ENCODE measurements at regions not wholly inside any gene's neighbourhood (a gene's known extent, or its start where the extent isn't known, plus 50 kb on each side); places are given as distances from the start of the nearest gene placed in this dataset.

DNA sequence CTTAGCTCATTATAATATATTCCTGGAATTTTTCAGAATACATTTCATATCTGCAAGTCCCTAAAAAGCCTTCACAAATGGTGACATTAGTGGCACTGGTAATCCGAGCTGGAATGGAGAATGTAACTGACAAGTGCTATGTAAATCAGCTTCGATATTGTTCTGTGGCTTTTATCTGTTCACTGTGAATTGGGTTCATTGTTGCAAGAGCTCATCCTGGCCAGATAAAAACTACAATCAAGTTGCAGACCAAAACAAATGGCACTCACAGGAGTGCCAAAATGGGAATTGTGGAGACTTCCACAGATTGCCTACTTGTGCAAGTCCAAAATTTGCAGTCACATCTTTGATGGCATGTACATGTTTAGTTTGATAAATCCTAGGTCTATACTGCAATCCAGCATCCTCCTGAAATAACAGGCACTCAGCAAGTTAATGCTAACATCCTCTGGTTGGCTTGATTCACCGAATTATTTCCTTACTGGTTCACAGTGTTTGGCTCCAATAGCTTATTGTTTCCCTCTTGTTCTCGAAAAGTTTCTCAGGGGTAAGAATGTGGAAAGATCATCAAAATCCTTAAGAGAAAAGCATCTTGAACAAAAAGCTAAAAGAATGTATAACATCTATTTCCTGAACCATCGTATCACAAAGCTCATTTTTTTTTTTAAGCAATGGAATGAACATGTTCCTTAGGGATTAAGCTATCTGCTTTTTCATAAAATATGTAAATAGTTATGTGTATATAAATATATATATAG is 904.9 kb downstream of the CENPC start:
- TF ChIP-seq, protein P1, sequence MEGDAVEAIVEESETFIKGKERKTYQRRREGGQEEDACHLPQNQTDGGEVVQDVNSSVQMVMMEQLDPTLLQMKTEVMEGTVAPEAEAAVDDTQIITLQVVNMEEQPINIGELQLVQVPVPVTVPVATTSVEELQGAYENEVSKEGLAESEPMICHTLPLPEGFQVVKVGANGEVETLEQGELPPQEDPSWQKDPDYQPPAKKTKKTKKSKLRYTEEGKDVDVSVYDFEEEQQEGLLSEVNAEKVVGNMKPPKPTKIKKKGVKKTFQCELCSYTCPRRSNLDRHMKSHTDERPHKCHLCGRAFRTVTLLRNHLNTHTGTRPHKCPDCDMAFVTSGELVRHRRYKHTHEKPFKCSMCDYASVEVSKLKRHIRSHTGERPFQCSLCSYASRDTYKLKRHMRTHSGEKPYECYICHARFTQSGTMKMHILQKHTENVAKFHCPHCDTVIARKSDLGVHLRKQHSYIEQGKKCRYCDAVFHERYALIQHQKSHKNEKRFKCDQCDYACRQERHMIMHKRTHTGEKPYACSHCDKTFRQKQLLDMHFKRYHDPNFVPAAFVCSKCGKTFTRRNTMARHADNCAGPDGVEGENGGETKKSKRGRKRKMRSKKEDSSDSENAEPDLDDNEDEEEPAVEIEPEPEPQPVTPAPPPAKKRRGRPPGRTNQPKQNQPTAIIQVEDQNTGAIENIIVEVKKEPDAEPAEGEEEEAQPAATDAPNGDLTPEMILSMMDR (conservative IDR thresholded peaks at IDR 0.05) = no peak
- Mint-ChIP-seq H3K27me3 (ENCODE audit: low read depth) (no peaks in the 10 kb centered on the region), H3K36me3 (ENCODE audit: low read depth) (no peaks in the 10 kb centered on the region), H3K9me3 (peaks cover 2% of the 10 kb centered on the region), H3K4me1 (peaks cover 26% of the 10 kb centered on the region), H3K4me3 (no peak overlapping the region), H3K27ac (ENCODE audit: unreplicated experiment) (peak overlapping the region; percentile 60)
- no peak for DNase-seq (ENCODE audit: low read depth, low spot score)

DNA sequence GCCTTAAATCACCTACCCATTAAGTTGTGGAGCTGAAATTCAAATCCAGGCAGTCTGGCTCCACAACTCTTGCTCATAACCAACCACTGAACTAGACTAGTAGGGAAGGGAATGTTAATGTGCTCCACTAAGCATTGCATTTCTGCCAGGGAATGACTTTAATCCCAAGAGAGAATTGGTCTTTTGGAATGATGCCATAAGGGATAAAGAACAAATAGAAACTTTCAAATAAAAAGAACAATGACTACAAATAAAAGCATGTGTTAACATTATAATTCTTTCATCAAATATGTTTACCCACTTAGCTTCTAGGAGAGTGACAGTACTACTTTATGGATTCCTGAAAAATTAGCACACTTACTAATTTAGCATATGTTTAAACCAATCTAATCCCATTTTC is 905.9 kb downstream of the CENPC start:
- DNase-seq (ENCODE audit: low read depth, low spot score) = no peak
- Mint-ChIP-seq H3K27me3 (ENCODE audit: low read depth) (no peaks in the 10 kb centered on the region), H3K4me1 (peaks cover 28% of the 10 kb centered on the region), H3K27ac (ENCODE audit: unreplicated experiment) (no peak overlapping the region), H3K36me3 (ENCODE audit: low read depth) (no peaks in the 10 kb centered on the region), H3K9me3 (peaks cover 2% of the 10 kb centered on the region), H3K4me3 (no peak overlapping the region)
- TF ChIP-seq, protein P1 (conservative IDR thresholded peaks at IDR 0.05) = no peak

DNA sequence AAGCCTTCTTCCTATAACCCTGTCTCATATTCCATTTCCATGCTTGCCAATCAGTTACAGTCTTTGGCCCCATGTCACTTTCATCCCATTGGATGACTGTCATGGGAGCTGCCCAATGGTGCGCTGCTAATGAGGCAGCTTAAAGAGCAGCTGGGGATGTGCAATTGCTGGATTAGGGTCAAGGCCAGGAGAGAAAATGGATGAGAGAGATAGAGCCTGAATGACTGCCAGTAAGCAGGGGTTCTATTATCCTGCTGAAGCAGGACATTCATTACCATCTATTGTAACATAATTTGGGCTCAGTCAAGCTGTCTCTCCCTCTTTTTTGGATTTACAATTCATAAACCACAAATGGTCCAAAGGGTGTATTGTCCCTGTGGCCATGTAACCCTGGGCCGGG is 909.0 kb downstream of the CENPC start:
- H3K4me1 Mint-ChIP-seq = peaks cover 24% of the 10 kb centered on the region
- no peak overlapping the region for H3K4me3 Mint-ChIP-seq
- TF ChIP-seq, protein P1 (conservative IDR thresholded peaks at IDR 0.05) = no peak
- peaks cover 2% of the 10 kb centered on the region for H3K9me3 Mint-ChIP-seq
- peak overlapping the region; percentile 91 for H3K27ac Mint-ChIP-seq (ENCODE audit: unreplicated experiment)
- no peaks in the 10 kb centered on the region for H3K27me3 Mint-ChIP-seq (ENCODE audit: low read depth)
- H3K36me3 Mint-ChIP-seq (ENCODE audit: low read depth) = no peaks in the 10 kb centered on the region
- no peak for DNase-seq (ENCODE audit: low read depth, low spot score)

DNA sequence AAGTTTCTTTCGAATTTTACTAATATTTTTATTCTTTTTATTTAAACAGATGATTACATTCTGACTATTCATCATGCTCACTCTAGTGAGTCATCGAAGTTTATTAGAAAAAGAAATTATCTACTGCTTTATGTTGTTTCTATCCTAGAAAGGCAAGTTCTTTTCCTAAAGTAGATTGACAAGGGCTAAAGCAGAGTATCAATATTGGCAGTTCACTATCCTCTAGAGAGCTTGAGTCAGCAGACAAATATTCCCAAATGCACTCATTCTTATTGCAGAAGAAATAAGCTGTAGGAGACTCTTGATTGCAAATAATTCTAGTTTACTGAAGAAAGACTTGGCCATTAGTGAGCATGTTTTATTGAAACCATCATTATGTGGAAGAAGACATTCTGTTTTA is 911.8 kb downstream of the CENPC start:
- Mint-ChIP-seq H3K4me1 (peaks cover 16% of the 10 kb centered on the region), H3K27me3 (ENCODE audit: low read depth) (no peaks in the 10 kb centered on the region), H3K27ac (ENCODE audit: unreplicated experiment) (no peak overlapping the region), H3K4me3 (no peak overlapping the region), H3K36me3 (ENCODE audit: low read depth) (no peaks in the 10 kb centered on the region), H3K9me3 (peaks cover 2% of the 10 kb centered on the region)
- DNase-seq (ENCODE audit: low read depth, low spot score) = no peak
- TF ChIP-seq, protein P1 (conservative IDR thresholded peaks at IDR 0.05) = no peak

DNA sequence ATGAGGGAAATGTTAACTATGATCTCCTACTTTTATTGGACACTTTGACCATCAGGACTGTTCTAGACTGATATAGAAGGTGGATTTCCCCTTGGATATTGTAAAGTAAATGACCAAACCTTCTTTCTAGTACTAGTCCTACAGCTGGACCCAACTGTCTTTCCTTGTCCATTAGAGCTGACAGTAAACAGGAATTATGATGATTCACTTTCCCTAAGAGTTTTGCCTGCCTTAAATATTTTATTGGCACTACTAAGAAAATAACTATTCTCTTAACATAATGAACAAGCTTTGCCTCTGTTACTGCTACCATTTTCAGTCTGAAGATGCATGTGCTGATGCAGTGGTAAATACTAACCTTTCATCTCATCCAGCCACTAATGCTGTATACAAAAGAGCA is 915.4 kb downstream of the CENPC start:
- DNase-seq (ENCODE audit: low read depth, low spot score) = no peak
- Mint-ChIP-seq H3K27me3 (ENCODE audit: low read depth) (no peaks in the 10 kb centered on the region), H3K4me1 (peaks cover 4% of the 10 kb centered on the region), H3K27ac (ENCODE audit: unreplicated experiment) (no peak overlapping the region), H3K4me3 (no peak overlapping the region), H3K9me3 (no peaks in the 10 kb centered on the region), H3K36me3 (ENCODE audit: low read depth) (no peaks in the 10 kb centered on the region)
- TF ChIP-seq, protein P1 (conservative IDR thresholded peaks at IDR 0.05) = no peak
